HL-60 (cell line): ENCODE measurements at regions not wholly inside any gene's neighbourhood (a gene's known extent, or its start where the extent isn't known, plus 50 kb on each side); places are given as distances from the start of the nearest gene placed in this dataset.

Experiments
- DNase-seq, 2 experiments: peaks; one replicate each; pipeline ENCODE4 v3.0.0-alpha.2; 2010 to 2020; ENCODE audit warnings: low read depth in 1 of 2, low spot score in 1 of 2
- H3K27ac ChIP-seq: fragments of 250-450 bp; sonication (Bioruptor Pico); replicated peaks from 2 replicates; pipeline ENCODE4 v1.5.1; 2020; ENCODE audit warnings: mild to moderate bottlenecking, moderate library complexity
- H3K27me3 ChIP-seq: fragments of 250-450 bp; sonication (Bioruptor Pico); 2 replicates; pipeline ENCODE4 v1.5.1; 2021; ENCODE audit warnings: mild to moderate bottlenecking, moderate library complexity; ENCODE audit not compliant: insufficient read depth, poor library complexity, severe bottlenecking
- H3K4me3 ChIP-seq: replicated peaks from 2 replicates; pipeline ENCODE4 v1.5.1; 2011; ENCODE audit warnings: mild to moderate bottlenecking, control low read depth, low read length; ENCODE audit not compliant: insufficient read depth
- GABPA ChIP-seq: IDR thresholded peaks from 2 replicates; pipeline ENCODE4 v1.6.1; 2012; ENCODE audit warnings: low read depth
- POLR2AphosphoS5 ChIP-seq: IDR thresholded peaks from 2 replicates; pipeline ENCODE4 v1.6.1; 2012; ENCODE audit warnings: low read depth
- SPI1 ChIP-seq: IDR thresholded peaks from 2 replicates; pipeline ENCODE4 v1.6.1; 2012; ENCODE audit warnings: low read depth, mild to moderate bottlenecking, borderline replicate concordance
- TF ChIP-seq, protein P1 (sequence below): IDR thresholded peaks from one replicate; pipeline ENCODE4 v1.5.1; 2011; ENCODE audit warnings: low read length, control low read depth, inconsistent platforms; ENCODE audit not compliant: insufficient read depth
- TF ChIP-seq, protein P2 (sequence below): IDR thresholded peaks from 2 replicates; pipeline ENCODE4 v1.6.1; 2012; ENCODE audit warnings: low read depth; ENCODE audit not compliant: insufficient replicate concordance

GRCh38 chr16:80441935-80442334, 98.9 kb upstream of the DYNLRB2 start:
- H3K27ac ChIP-seq: no peak overlapping the region

DNA sequence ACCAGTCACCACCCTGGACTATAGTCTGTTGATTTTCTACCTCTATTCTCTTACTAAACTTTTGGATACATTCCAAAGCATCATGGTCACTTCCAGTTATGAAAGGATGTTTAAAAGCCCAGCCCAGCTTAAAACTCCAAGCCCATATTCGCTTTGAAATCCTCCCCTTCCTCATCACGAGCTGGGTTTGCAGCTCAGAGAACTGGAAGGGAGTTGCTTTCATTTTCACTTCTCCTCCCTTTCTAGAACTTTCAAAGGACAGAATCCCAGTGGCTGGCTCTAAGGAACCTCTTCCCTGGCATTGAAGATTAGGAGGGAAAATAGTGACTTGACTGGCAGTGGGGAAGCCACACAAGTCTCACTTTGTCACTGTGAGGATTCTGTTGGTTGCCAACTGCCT, 100.1 kb upstream of the DYNLRB2 start:
- Histone ChIP-seq H3K4me3 (no peak overlapping the region), H3K27ac (no peak overlapping the region), H3K27me3 (no peaks in the 10 kb centered on the region)
- no peak for DNase-seq
- TF ChIP-seq, protein P1, sequence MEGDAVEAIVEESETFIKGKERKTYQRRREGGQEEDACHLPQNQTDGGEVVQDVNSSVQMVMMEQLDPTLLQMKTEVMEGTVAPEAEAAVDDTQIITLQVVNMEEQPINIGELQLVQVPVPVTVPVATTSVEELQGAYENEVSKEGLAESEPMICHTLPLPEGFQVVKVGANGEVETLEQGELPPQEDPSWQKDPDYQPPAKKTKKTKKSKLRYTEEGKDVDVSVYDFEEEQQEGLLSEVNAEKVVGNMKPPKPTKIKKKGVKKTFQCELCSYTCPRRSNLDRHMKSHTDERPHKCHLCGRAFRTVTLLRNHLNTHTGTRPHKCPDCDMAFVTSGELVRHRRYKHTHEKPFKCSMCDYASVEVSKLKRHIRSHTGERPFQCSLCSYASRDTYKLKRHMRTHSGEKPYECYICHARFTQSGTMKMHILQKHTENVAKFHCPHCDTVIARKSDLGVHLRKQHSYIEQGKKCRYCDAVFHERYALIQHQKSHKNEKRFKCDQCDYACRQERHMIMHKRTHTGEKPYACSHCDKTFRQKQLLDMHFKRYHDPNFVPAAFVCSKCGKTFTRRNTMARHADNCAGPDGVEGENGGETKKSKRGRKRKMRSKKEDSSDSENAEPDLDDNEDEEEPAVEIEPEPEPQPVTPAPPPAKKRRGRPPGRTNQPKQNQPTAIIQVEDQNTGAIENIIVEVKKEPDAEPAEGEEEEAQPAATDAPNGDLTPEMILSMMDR: no peak
- TF ChIP-seq SPI1 (no peak), GABPA (no peak), POLR2AphosphoS5 (no peak)
- TF ChIP-seq, protein P2, sequence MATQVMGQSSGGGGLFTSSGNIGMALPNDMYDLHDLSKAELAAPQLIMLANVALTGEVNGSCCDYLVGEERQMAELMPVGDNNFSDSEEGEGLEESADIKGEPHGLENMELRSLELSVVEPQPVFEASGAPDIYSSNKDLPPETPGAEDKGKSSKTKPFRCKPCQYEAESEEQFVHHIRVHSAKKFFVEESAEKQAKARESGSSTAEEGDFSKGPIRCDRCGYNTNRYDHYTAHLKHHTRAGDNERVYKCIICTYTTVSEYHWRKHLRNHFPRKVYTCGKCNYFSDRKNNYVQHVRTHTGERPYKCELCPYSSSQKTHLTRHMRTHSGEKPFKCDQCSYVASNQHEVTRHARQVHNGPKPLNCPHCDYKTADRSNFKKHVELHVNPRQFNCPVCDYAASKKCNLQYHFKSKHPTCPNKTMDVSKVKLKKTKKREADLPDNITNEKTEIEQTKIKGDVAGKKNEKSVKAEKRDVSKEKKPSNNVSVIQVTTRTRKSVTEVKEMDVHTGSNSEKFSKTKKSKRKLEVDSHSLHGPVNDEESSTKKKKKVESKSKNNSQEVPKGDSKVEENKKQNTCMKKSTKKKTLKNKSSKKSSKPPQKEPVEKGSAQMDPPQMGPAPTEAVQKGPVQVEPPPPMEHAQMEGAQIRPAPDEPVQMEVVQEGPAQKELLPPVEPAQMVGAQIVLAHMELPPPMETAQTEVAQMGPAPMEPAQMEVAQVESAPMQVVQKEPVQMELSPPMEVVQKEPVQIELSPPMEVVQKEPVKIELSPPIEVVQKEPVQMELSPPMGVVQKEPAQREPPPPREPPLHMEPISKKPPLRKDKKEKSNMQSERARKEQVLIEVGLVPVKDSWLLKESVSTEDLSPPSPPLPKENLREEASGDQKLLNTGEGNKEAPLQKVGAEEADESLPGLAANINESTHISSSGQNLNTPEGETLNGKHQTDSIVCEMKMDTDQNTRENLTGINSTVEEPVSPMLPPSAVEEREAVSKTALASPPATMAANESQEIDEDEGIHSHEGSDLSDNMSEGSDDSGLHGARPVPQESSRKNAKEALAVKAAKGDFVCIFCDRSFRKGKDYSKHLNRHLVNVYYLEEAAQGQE: no peak

More at GRCh38 chr16:80441935-80442334, 98.9 kb upstream of the DYNLRB2 start:
- Histone ChIP-seq H3K4me3 (no peak overlapping the region), H3K27me3 (no peaks in the 10 kb centered on the region)
- TF ChIP-seq, protein P2: no peak
- no peak for TF ChIP-seq GABPA
- no peak for TF ChIP-seq POLR2AphosphoS5
- TF ChIP-seq SPI1: no peak
- TF ChIP-seq, protein P1: no peak
- no peak for DNase-seq

- H3K4me3 ChIP-seq: no peak overlapping the region
- no peak for DNase-seq
- H3K27me3 ChIP-seq: no peaks in the 10 kb centered on the region
- TF ChIP-seq SPI1 (no peak), GABPA (no peak), POLR2AphosphoS5 (no peak)
- TF ChIP-seq, protein P2: no peak
- TF ChIP-seq, protein P1: no peak
- H3K27ac ChIP-seq: no peak overlapping the region
These were observed 103.1 kb upstream of the DYNLRB2 start for GRCh38 chr16:80437707-80438106.
